Keratinocyte (primary cell): ENCODE measurements at regions not wholly inside any gene's neighbourhood (a gene's known extent, or its start where the extent isn't known, plus 50 kb on each side); places are given as distances from the start of the nearest gene placed in this dataset.

Source experiments
- CTCF ChIP-seq, 3 experiments: IDR thresholded peaks in 1 of 3; conservative IDR thresholded peaks in 1 of 3; optimal IDR thresholded peaks in 1 of 3; 2 replicates in 2 of 3; 3 replicates in 1 of 3; pipeline versions ENCODE3 to v1.5.1; 2011; ENCODE audit warnings: low read length in 3 of 3, mild to moderate bottlenecking in 3 of 3, moderate library complexity in 2 of 3, control low read depth in 1 of 3, inconsistent platforms in 1 of 3; ENCODE audit not compliant: insufficient read depth in 2 of 3; ENCODE audit errors: extremely low read depth in 1 of 3
- EZH2 ChIP-seq: IDR thresholded peaks from one replicate; pipeline ENCODE4 v1.6.1; 2012; ENCODE audit warnings: inconsistent platforms, mild to moderate bottlenecking, low read length, moderate library complexity

DNA sequence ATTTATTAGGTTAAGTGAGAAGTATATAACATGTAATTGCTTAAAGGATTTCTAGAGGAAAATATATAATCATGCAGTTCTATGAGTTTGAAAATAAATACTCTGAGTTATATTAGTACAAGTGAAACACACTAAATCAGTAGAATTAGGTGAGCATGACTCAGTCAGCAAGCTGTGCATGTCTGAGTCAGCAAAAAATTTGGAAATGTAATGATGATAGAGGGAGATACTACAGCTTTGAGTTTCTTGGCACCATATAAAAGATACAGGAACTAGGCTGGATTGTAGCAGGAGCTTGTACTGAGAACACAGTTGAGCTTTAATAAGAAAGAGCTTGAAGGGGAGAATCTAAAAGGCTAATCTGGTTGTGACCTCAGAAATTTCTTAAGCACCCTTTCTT lies 1224.6 kb downstream of the CDH8 start:
- no peak for TF ChIP-seq EZH2
- TF ChIP-seq CTCF (optimal IDR thresholded peaks at IDR 0.05 in 1 of 3, IDR thresholded peaks at IDR 0.05 in 1 of 3, conservative IDR thresholded peaks at IDR 0.05 in 1 of 3; ENCODE audit: extremely low read depth in 1 of 3, insufficient read depth in 2 of 3, low read length in 3 of 3), result no peak
